GM19240 (cell line): ENCODE measurements at regions not wholly inside any gene's neighbourhood (a gene's known extent, or its start where the extent isn't known, plus 50 kb on each side); places are given as distances from the start of the nearest gene placed in this dataset.
A peak's percentile ranks its signal among the peaks of the same experiment; 100 is the strongest.

Experiments
- DNase-seq: peaks from one replicate; pipeline ENCODE4 v3.0.0; 2011; ENCODE audit warnings: low spot score; ENCODE audit not compliant: insufficient read length

DNA sequence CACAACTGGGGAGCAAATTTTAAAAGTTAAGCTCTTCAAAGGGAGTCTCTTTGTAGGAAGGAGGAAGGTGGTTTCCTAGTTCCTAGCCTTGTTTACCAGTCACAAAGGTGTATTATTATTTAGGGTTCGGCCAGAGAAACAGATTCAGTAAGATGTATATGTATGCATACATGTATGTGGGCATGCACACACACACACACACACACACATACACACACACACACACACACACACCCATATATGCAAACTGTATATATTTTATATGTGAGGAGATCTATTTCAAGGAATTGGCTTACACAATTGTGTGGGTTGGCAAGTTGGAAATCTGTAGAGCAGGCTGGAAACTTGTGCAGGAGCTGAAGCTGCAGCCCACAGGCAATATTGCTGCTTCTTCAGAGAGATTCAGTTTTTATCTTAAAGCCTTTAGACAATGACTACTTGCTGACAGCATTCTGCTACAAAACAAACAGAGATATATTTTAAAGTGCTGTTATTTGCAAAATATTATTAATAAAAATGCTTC, 75.3 kb upstream of the DNAH5 start:
- no peak for DNase-seq

GRCh38 chr5:14017904-14018303, 73.4 kb upstream of the DNAH5 start:
- DNase-seq: no peak

GRCh38 chr5:14016549-14016948, 72.1 kb upstream of the DNAH5 start:
- no peak for DNase-seq

DNA sequence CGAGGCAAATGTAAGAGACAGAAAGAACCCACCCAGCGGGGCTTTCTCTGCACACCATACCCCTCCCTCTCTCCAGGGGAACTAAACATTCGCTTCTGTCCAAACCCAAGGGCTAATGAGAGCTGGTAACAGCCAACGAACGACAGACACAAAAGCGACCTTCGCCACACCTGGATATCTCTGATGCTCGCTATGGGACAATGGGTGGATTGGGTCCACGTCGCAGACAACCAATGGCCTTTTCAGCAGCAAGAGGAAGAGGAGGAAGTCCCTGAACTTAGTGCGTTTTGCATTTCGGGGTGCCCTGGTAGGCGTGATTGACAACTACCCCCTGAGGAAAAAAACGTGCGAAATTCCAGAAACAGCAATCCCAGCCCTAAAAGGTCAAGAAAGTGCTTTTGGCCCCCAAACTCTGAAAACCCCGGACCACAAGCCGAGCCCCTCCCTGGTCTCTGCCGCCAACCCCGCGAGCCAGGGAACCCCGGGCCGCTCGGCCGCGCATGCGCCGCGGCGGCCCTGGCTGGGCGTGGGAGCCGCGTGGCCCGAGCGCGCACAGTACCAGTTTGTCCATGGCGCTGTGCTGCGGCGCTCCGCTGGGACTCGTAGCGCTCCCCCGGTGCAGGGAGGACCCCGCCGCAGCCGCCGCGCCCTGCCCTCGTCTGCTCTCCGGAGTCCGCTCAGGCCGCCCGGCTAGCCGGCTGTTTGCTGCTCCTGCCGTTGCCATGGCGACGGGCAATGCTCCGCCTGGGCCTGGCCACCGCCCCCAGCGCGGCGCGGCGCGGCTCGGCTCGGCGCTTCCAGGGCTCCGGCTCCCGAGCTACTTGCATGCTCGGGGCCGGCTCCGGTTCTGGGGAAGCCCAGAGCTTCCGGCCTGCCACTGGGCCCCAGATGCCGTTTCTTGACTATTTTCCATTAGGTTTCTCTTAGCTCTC, 66.9 kb upstream of the DNAH5 start:
- peak; percentile 37 for DNase-seq

DNA sequence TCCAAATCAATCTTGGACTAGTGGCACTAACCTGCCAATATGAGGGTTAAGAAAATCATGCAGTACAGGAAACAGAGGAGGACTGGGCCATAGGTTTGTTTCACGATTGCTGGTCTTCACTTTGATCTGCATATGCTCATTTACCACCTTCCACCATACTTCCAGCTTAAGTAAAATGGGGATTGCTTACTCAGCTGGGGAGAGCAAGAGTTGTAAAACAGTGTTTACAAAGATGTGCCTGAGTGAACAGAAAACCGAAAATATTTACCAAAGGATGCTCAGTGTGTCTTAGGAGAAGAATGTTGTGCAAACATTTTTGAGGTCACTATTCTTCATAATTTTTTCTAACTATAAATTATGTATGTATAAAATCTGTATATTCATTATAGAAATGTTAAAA, 65.1 kb upstream of the DNAH5 start:
- DNase-seq: no peak

- no peak for DNase-seq
Measured at GRCh38 chr5:14008819-14009311, 64.4 kb upstream of the DNAH5 start.

DNA sequence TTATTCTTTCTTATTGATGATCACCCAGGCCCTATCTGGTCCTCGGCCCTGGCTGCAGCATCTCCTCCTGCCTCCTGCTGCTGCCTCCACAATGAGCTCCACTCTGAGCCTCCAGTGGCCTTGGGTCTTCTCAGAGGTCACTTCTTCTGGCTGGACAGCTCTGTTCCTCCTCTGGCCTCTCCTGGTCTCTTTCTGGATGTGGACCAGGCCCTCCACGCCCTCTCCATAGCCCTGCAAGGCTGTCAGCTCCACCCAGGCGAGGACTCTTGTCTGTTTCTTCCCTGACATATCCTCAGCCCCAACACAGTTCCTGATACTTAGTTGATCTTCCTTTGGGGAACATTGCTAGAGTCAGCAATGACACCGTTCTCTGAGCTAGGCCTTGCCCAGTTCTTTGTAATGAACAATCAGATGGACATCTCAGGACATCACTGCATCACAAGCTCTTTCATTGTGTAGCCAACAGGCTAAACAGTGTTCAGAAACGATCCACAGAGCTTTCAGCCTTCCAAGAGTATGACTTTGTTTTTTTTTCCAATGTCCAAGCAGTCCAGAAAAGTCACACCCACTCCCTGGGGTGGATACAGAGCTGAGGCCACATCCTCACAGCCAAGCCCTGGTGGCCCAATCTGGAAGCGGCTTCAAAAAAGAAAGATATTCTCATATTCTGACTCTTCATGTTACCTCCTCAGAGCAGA, 62.5 kb upstream of the DNAH5 start:
- DNase-seq: no peak

GRCh38 chr5:14004598-14005394, 60.3 kb upstream of the DNAH5 start:
- DNase-seq: no peak

DNA sequence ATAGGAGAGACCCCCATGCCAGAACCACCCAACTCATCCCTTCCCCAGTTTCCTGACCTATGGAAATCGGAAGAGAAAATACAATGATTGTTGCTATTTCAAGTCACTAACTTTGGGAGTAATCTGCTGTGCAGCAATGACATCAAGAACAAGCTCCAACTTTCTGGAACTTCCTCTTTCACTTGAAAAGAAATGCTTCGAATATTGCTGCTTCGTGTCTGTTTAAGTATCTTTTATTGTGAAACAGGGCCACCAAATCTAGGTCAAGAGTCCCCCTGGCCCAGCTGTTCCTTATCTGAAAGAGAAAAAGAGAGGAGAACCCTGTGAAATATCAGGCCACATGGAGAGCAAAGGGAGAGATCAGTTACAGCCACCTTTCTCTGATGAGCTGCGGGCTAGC, 59.4 kb upstream of the DNAH5 start:
- DNase-seq: no peak

DNA sequence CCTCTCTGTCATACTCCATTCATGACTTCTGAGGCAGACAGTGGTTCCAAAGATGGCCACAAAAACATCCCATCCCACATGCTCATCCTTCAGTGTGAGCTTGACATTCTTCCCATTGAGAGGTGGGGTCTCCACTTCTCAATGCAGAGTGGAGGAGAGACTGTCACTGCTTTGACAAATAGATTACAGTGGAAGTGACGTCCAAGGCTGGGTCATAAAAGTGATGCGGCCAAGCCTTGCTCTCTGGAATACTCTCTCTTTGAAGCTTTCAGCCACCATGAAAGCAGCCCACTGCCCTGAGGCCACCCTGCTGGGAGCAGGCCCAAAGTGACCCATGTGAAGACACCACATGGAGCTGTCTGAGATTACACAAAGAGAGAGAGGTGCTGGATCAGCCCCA, 59.0 kb upstream of the DNAH5 start:
- DNase-seq: no peak

DNA sequence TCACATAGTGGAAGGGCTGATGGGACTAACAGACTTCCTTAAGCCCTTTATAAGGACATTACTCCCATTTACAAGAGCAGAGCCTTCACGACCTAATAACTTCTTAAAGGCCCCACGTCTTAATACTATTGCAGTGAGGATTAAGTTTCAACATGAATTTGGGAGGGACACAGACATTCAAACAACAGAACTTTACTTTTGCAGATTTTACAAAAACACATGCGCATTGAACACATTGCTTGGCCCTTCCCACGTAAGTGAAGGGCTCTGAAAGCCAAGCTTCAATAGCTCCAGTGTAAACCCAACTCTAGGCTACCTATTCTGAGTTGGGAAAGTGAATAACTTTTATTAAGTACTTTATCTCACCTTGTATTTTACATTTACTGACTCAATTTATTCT, 53.8 kb upstream of the DNAH5 start:
- no peak for DNase-seq

- DNase-seq: no peak
Measured at GRCh38 chr5:13997514-13997913, 53.0 kb upstream of the DNAH5 start.

GRCh38 chr5:13994621-13995253, 50.2 kb upstream of the DNAH5 start:
- DNase-seq: no peak
